Breast epithelium (tissue), 3 donors: ENCODE measurements at regions not wholly inside any gene's neighbourhood (a gene's known extent, or its start where the extent isn't known, plus 50 kb on each side); places are given as distances from the start of the nearest gene placed in this dataset.

Source experiments
- CTCF ChIP-seq, 3 donors: fragments of 450-650 bp; IDR thresholded peaks; one replicate each; pipeline ENCODE4 v1.5.1; 2016 to 2017; ENCODE audit warnings: antibody characterized with exemption in 3 of 3, mild to moderate bottlenecking in 3 of 3, moderate library complexity in 3 of 3
- POLR2A ChIP-seq: fragments of 450-650 bp; IDR thresholded peaks from one replicate; pipeline ENCODE4 v1.6.1; 2016; ENCODE audit warnings: antibody characterized with exemption, mild to moderate bottlenecking, moderate library complexity

- TF ChIP-seq CTCF (IDR thresholded peaks at IDR 0.05) (no peak), POLR2A (no peak)
Measured at GRCh38 chr3:67943546-67943945, 289.1 kb upstream of the SUCLG2 start.
